ENCODE measurements at regions not wholly inside any gene's neighbourhood (a gene's known extent, or its start where the extent isn't known, plus 50 kb on each side); places are given as distances from the start of the nearest gene placed in this dataset.

DNA sequence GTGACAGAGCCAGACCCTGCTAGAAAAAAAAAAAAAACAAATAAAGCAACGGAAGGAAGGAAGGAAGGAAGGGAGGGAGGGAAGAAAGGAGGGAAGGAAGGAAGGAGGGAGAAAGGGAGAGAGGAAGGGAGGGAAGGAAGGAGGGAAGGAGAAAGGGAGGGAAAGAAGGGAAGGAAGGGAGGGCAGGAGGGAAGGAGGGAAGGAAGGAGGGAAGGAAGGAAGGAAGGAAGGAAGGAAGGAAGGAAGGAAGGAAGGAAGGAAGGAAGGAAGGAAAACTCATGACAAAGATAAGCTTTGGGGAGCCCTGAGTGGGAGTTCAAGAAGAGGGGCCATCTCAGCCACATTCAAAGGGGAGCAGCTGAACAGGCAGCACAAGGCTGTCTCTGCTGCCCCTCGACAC, 124.7 kb upstream of the MGMT start:
- Histone ChIP-seq H3K4me3 (ENCODE audit: low read length) (no peak overlapping the region), H3K79me2 (ENCODE audit: control insufficient read depth, low read length) (no peaks in the 10 kb centered on the region), H3K36me3 (ENCODE audit: control insufficient read depth, low read length) (no peaks in the 10 kb centered on the region), H4K20me1 (ENCODE audit: control insufficient read depth, insufficient read depth, low read depth, low read length) (no peaks in the 10 kb centered on the region), H3K4me2 (ENCODE audit: low read length) (no peak overlapping the region), H3K9me3 (ENCODE audit: control insufficient read depth, insufficient read depth, low read length) (no peaks in the 10 kb centered on the region), H3K4me1 (ENCODE audit: control insufficient read depth, low read length) (no peaks in the 10 kb centered on the region), H3F3A (ENCODE audit: control insufficient read depth, insufficient read depth) (no peaks in the 10 kb centered on the region), H3K9me2 (replicated peaks; ENCODE audit: control insufficient read depth, low read length) (no peaks in the 10 kb centered on the region), H3K27me3 (ENCODE audit: control insufficient read depth, low read length) (no peaks in the 10 kb centered on the region), H3K27ac (ENCODE audit: low read depth, low read length) (no peak overlapping the region)
- TF ChIP-seq, protein P1, sequence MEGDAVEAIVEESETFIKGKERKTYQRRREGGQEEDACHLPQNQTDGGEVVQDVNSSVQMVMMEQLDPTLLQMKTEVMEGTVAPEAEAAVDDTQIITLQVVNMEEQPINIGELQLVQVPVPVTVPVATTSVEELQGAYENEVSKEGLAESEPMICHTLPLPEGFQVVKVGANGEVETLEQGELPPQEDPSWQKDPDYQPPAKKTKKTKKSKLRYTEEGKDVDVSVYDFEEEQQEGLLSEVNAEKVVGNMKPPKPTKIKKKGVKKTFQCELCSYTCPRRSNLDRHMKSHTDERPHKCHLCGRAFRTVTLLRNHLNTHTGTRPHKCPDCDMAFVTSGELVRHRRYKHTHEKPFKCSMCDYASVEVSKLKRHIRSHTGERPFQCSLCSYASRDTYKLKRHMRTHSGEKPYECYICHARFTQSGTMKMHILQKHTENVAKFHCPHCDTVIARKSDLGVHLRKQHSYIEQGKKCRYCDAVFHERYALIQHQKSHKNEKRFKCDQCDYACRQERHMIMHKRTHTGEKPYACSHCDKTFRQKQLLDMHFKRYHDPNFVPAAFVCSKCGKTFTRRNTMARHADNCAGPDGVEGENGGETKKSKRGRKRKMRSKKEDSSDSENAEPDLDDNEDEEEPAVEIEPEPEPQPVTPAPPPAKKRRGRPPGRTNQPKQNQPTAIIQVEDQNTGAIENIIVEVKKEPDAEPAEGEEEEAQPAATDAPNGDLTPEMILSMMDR (IDR thresholded peaks at IDR 0.05; ENCODE audit: low read depth, low read length, poor library complexity, severe bottlenecking): no peak
- no peak for TF ChIP-seq EZH2phosphoT487 (IDR thresholded peaks at IDR 0.05; ENCODE audit: borderline replicate concordance, low read length)

DNA sequence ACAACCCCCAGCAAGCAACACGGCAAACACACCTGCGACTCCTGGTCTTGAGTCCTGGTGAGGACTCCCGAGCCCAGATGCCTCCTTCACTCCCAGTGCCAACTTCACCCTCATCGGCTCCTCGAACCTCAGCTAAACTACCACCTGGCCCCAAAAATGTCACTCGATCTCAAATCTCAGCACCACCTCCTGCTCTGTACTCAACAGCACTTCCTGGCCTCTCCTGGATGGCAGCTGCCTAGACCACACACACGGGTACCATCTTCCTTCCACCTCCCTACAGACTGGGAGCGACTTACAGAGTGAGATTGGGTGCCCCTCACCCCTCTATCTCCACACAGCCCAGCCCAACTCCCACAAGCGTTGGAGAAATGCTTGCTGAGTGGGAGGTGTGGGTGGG, 123.9 kb upstream of the MGMT start:
- H4K20me1 ChIP-seq (ENCODE audit: control insufficient read depth, insufficient read depth, low read depth, low read length): no peaks in the 10 kb centered on the region
- no peaks in the 10 kb centered on the region for H3F3A ChIP-seq (ENCODE audit: control insufficient read depth, insufficient read depth)
- H3K27me3 ChIP-seq (ENCODE audit: control insufficient read depth, low read length): no peaks in the 10 kb centered on the region
- no peaks in the 10 kb centered on the region for H3K9me2 ChIP-seq (replicated peaks; ENCODE audit: control insufficient read depth, low read length)
- no peak for TF ChIP-seq EZH2phosphoT487 (IDR thresholded peaks at IDR 0.05; ENCODE audit: borderline replicate concordance, low read length)
- TF ChIP-seq, protein P1 (IDR thresholded peaks at IDR 0.05; ENCODE audit: low read depth, low read length, poor library complexity, severe bottlenecking): no peak
- H3K9me3 ChIP-seq (ENCODE audit: control insufficient read depth, insufficient read depth, low read length): no peaks in the 10 kb centered on the region
- no peak overlapping the region for H3K4me3 ChIP-seq (ENCODE audit: low read length)
- H3K36me3 ChIP-seq (ENCODE audit: control insufficient read depth, low read length): no peaks in the 10 kb centered on the region
- H3K27ac ChIP-seq (ENCODE audit: low read depth, low read length): no peak overlapping the region
- no peaks in the 10 kb centered on the region for H3K4me1 ChIP-seq (ENCODE audit: control insufficient read depth, low read length)
- H3K79me2 ChIP-seq (ENCODE audit: control insufficient read depth, low read length): no peaks in the 10 kb centered on the region
- no peak overlapping the region for H3K4me2 ChIP-seq (ENCODE audit: low read length)

DNA sequence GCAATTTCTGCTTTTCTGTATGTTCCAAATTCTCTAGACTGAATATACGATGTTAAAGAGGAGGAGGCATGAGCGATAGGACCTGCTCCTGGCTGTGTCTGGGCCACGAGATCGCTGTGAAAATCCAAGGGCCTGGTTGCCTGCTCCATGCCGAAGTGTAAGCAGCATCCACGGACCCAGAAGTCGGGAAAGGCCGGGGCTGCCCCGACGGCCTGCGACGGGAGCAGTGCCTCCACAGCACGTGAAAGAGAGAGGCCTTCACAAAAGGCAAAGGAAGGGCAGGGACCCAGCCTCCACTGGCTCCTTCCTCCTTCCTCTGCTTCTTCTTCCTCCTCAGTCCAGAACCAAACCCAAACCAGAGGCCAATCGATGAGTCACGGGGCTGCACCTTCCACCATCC, 122.9 kb upstream of the MGMT start:
- H3K79me2 ChIP-seq (ENCODE audit: control insufficient read depth, low read length): no peaks in the 10 kb centered on the region
- no peaks in the 10 kb centered on the region for H3K9me2 ChIP-seq (replicated peaks; ENCODE audit: control insufficient read depth, low read length)
- no peak overlapping the region for H3K4me3 ChIP-seq (ENCODE audit: low read length)
- no peak overlapping the region for H3K4me2 ChIP-seq (ENCODE audit: low read length)
- no peaks in the 10 kb centered on the region for H3K36me3 ChIP-seq (ENCODE audit: control insufficient read depth, low read length)
- no peaks in the 10 kb centered on the region for H4K20me1 ChIP-seq (ENCODE audit: control insufficient read depth, insufficient read depth, low read depth, low read length)
- no peaks in the 10 kb centered on the region for H3F3A ChIP-seq (ENCODE audit: control insufficient read depth, insufficient read depth)
- no peaks in the 10 kb centered on the region for H3K4me1 ChIP-seq (ENCODE audit: control insufficient read depth, low read length)
- no peak for TF ChIP-seq EZH2phosphoT487 (IDR thresholded peaks at IDR 0.05; ENCODE audit: borderline replicate concordance, low read length)
- TF ChIP-seq, protein P1 (IDR thresholded peaks at IDR 0.05; ENCODE audit: low read depth, low read length, poor library complexity, severe bottlenecking): no peak
- no peaks in the 10 kb centered on the region for H3K27me3 ChIP-seq (ENCODE audit: control insufficient read depth, low read length)
- no peaks in the 10 kb centered on the region for H3K9me3 ChIP-seq (ENCODE audit: control insufficient read depth, insufficient read depth, low read length)
- H3K27ac ChIP-seq (ENCODE audit: low read depth, low read length): no peak overlapping the region

All from DOHH2 (cell line).